Astrocyte of the spinal cord (primary cell): ENCODE measurements at regions not wholly inside any gene's neighbourhood (a gene's known extent, or its start where the extent isn't known, plus 50 kb on each side); places are given as distances from the start of the nearest gene placed in this dataset.

Source experiments
- DNase-seq: peaks from one replicate; pipeline ENCODE4 v3.0.0; 2011; ENCODE audit warnings: low read depth, low spot score
- H3K4me3 ChIP-seq: 2 replicates; pipeline ENCODE4 v1.5.1; 2011; ENCODE audit warnings: low read depth, mild to moderate bottlenecking, low read length, moderate library complexity
- CTCF ChIP-seq: IDR thresholded peaks from 2 replicates; pipeline ENCODE4 v1.5.1; 2012; ENCODE audit warnings: low read depth, mild to moderate bottlenecking, low read length, inconsistent platforms
- in situ Hi-C: cut with HindIII; loops from 2 replicates; pipeline ENCODE4 v1.10.0; 2017; ENCODE audit warnings: low sequenced_read_pairs

GRCh38 chr13:84445776-84446175, 563.5 kb upstream of the SLITRK1 start:
- no peak overlapping the region for H3K4me3 ChIP-seq
- TF ChIP-seq CTCF = no peak
- in situ Hi-C loops = no loop called here
- DNase-seq = peak; percentile 25

- TF ChIP-seq CTCF = no peak
- H3K4me3 ChIP-seq = no peak overlapping the region
- in situ Hi-C loops = no loop called here
- no peak for DNase-seq
Observed at GRCh38 chr13:84443463-84443862, 561.2 kb upstream of the SLITRK1 start.

GRCh38 chr13:84439108-84439507, 556.8 kb upstream of the SLITRK1 start:
- in situ Hi-C loops = no loop called here
- no peak for TF ChIP-seq CTCF
- no peak overlapping the region for H3K4me3 ChIP-seq
- DNase-seq = peak; percentile 55

- TF ChIP-seq CTCF = no peak
- in situ Hi-C loops = no loop called here
- DNase-seq = peak; percentile 78
- H3K4me3 ChIP-seq = no peak overlapping the region
Observed at GRCh38 chr13:84433024-84433423, 550.8 kb upstream of the SLITRK1 start.

- no peak for TF ChIP-seq CTCF
- no peak overlapping the region for H3K4me3 ChIP-seq
- peak; percentile 41 for DNase-seq
- in situ Hi-C loops = no loop called here
Observed at GRCh38 chr13:84431646-84432045, 549.4 kb upstream of the SLITRK1 start.

- no peak for TF ChIP-seq CTCF
- in situ Hi-C loops = no loop called here
- DNase-seq = no peak
- no peak overlapping the region for H3K4me3 ChIP-seq
Observed at GRCh38 chr13:84430446-84430845, 548.2 kb upstream of the SLITRK1 start.

- in situ Hi-C loops = no loop called here
- DNase-seq = peak; percentile 64
- no peak for TF ChIP-seq CTCF
- H3K4me3 ChIP-seq = no peak overlapping the region
Observed at GRCh38 chr13:84430015-84430414, 547.7 kb upstream of the SLITRK1 start.
